ENCODE measurements at regions not wholly inside any gene's neighbourhood (a gene's known extent, or its start where the extent isn't known, plus 50 kb on each side); places are given as distances from the start of the nearest gene placed in this dataset.

GRCh38 chr7:69526570-69526969 is 71.7 kb upstream of the AUTS2 start:
- no peak overlapping the region for H3K27ac ChIP-seq
- no peaks in the 10 kb centered on the region for H3K4me1 ChIP-seq
- no peaks in the 10 kb centered on the region for H3K36me3 ChIP-seq
- ATAC-seq (no peak), DNase-seq (no peak)
- H3K9me3 ChIP-seq = peaks cover 0 to 2% of the 10 kb centered on the region in 2 donors
- intact Hi-C loops (cut with DNase I) = no loop called here
- no peak overlapping the region for H3K4me3 ChIP-seq
- no peak for TF ChIP-seq CTCF (IDR thresholded peaks at IDR 0.05)
- H3K27me3 ChIP-seq = no peaks in the 10 kb centered on the region

GRCh38 chr7:69527706-69528105 is 70.6 kb upstream of the AUTS2 start:
- intact Hi-C loops (cut with DNase I) = no loop called here
- Histone ChIP-seq H3K27me3 (no peaks in the 10 kb centered on the region), H3K9me3 (peaks cover 0 to 2% of the 10 kb centered on the region in 2 donors), H3K4me3 (no peak overlapping the region), H3K36me3 (no peaks in the 10 kb centered on the region), H3K27ac (no peak overlapping the region), H3K4me1 (no peaks in the 10 kb centered on the region)
- DNase-seq (no peak), ATAC-seq (no peak)
- no peak for TF ChIP-seq CTCF (IDR thresholded peaks at IDR 0.05)

- Histone ChIP-seq H3K27ac (no peak overlapping the region), H3K27me3 (no peaks in the 10 kb centered on the region), H3K4me3 (no peak overlapping the region), H3K9me3 (no peaks in the 10 kb centered on the region), H3K36me3 (no peaks in the 10 kb centered on the region), H3K4me1 (no peaks in the 10 kb centered on the region)
- DNase-seq (no peak), ATAC-seq (no peak)
- intact Hi-C loops (cut with DNase I) = no loop called here
- no peak for TF ChIP-seq CTCF (IDR thresholded peaks at IDR 0.05)
Observed at GRCh38 chr7:69531050-69531449, 67.2 kb upstream of the AUTS2 start.

GRCh38 chr7:69534461-69535041 is 63.7 kb upstream of the AUTS2 start:
- DNase-seq (no peak), ATAC-seq (no peak)
- Histone ChIP-seq H3K36me3 (no peaks in the 10 kb centered on the region), H3K27me3 (no peaks in the 10 kb centered on the region), H3K4me3 (no peak overlapping the region), H3K27ac (no peak overlapping the region), H3K4me1 (no peaks in the 10 kb centered on the region), H3K9me3 (no peaks in the 10 kb centered on the region)
- no peak for TF ChIP-seq CTCF (IDR thresholded peaks at IDR 0.05)
- intact Hi-C loops (cut with DNase I) = no loop called here

- intact Hi-C loops (cut with DNase I) = no loop called here
Observed at GRCh38 chr7:69537691-69538090, 60.6 kb upstream of the AUTS2 start.

More at GRCh38 chr7:69537691-69538090, 60.6 kb upstream of the AUTS2 start:
- Histone ChIP-seq H3K4me3 (no peak overlapping the region), H3K36me3 (no peaks in the 10 kb centered on the region), H3K4me1 (no peaks in the 10 kb centered on the region), H3K27ac (no peak overlapping the region), H3K27me3 (no peaks in the 10 kb centered on the region), H3K9me3 (peaks cover 0 to 8% of the 10 kb centered on the region in 2 donors)
- no peak for ATAC-seq
- TF ChIP-seq CTCF (IDR thresholded peaks at IDR 0.05) = no peak
- no peak for DNase-seq
